HCT116 (cell line): ENCODE measurements at regions not wholly inside any gene's neighbourhood (a gene's known extent, or its start where the extent isn't known, plus 50 kb on each side); places are given as distances from the start of the nearest gene placed in this dataset.

Experiments used
- CEBPB ChIP-seq: IDR thresholded peaks from 2 replicates; pipeline ENCODE4 v1.6.1; 2012; ENCODE audit warnings: low read depth
- EZH2phosphoT487 ChIP-seq: fragments of 200-600 bp; IDR thresholded peaks from 2 replicates; pipeline ENCODE4 v1.6.1; 2018; ENCODE audit warnings: antibody characterized with exemption, borderline replicate concordance
- JUND ChIP-seq: IDR thresholded peaks from 2 replicates; pipeline ENCODE4 v1.6.1; 2012
- POLR2A ChIP-seq: IDR thresholded peaks from 2 replicates; pipeline ENCODE4 v1.7.0; 2011; ENCODE audit warnings: borderline replicate concordance; ENCODE audit not compliant: insufficient read depth, insufficient read length; ENCODE audit errors: extremely low read depth
- POLR2AphosphoS5 ChIP-seq: IDR thresholded peaks from 2 replicates; pipeline ENCODE4 v1.6.1; 2011; ENCODE audit warnings: mild to moderate bottlenecking, low read depth, low read length, moderate library complexity
- RAD21 ChIP-seq: IDR thresholded peaks from 2 replicates; pipeline ENCODE4 v1.6.1; 2012; ENCODE audit warnings: low read depth, mild to moderate bottlenecking
- SIN3A ChIP-seq: IDR thresholded peaks from 2 replicates; pipeline ENCODE4 v1.6.1; 2012; ENCODE audit warnings: low read depth
- TF ChIP-seq, protein P1 (sequence below), 3 experiments: fragments of 200-600 bp in 1 of 3; sonication (generic) in 1 of 3; IDR thresholded peaks in 2 of 3; conservative IDR thresholded peaks in 1 of 3; 2 replicates each; pipeline ENCODE4 v1.5.1; 2012 to 2017; ENCODE audit warnings: low read depth in 2 of 3, low read length in 2 of 3, antibody characterized with exemption in 1 of 3, borderline replicate concordance in 1 of 3, control low read depth in 1 of 3, mild to moderate bottlenecking in 1 of 3, mixed read lengths in 1 of 3, mixed run types in 1 of 3, moderate library complexity in 1 of 3; ENCODE audit not compliant: insufficient read depth in 1 of 3
- TF ChIP-seq, protein P2 (sequence below): IDR thresholded peaks from 2 replicates; pipeline ENCODE4 v1.6.1; 2012
- TF ChIP-seq, protein P3 (sequence below): IDR thresholded peaks from 2 replicates; pipeline ENCODE4 v1.6.1; 2012
- TF ChIP-seq, protein P4 (sequence below): IDR thresholded peaks from 2 replicates; pipeline ENCODE4 v1.6.1; 2012; ENCODE audit warnings: low read depth
- TF ChIP-seq, protein P5 (sequence below): IDR thresholded peaks from 2 replicates; pipeline ENCODE4 v1.6.1; 2011; ENCODE audit warnings: mild to moderate bottlenecking, low read length, moderate library complexity; ENCODE audit not compliant: insufficient replicate concordance; ENCODE audit errors: extremely low read depth

DNA sequence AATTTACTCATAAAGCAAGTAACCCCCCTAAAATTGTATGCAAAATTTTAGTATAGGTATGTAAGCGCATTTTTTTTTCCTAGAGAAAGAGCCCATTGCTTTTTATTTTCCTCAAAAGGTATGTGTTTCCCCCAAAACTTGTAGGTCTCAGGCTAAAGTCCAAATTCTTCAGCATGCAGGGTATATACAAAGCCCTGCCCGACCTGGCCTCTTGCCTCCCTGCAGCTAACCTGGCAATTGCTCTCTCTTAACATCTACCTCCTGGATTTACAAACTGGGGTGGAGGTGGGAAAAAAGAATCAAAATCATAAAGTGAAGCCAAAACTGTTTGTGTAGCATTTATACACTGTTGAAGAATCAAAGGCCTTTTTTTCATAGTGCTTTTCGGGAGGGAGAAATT is 107.8 kb downstream of the KCNRG start:
- no peak for TF ChIP-seq POLR2AphosphoS5
- TF ChIP-seq, protein P1, sequence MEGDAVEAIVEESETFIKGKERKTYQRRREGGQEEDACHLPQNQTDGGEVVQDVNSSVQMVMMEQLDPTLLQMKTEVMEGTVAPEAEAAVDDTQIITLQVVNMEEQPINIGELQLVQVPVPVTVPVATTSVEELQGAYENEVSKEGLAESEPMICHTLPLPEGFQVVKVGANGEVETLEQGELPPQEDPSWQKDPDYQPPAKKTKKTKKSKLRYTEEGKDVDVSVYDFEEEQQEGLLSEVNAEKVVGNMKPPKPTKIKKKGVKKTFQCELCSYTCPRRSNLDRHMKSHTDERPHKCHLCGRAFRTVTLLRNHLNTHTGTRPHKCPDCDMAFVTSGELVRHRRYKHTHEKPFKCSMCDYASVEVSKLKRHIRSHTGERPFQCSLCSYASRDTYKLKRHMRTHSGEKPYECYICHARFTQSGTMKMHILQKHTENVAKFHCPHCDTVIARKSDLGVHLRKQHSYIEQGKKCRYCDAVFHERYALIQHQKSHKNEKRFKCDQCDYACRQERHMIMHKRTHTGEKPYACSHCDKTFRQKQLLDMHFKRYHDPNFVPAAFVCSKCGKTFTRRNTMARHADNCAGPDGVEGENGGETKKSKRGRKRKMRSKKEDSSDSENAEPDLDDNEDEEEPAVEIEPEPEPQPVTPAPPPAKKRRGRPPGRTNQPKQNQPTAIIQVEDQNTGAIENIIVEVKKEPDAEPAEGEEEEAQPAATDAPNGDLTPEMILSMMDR (IDR thresholded peaks at IDR 0.05 in 2 of 3, conservative IDR thresholded peaks at IDR 0.05 in 1 of 3; ENCODE audit: borderline replicate concordance in 1 of 3, insufficient read depth in 1 of 3, low read depth in 2 of 3, low read length in 2 of 3) = no peak
- TF ChIP-seq EZH2phosphoT487 = no peak
- TF ChIP-seq CEBPB = no peak
- TF ChIP-seq, protein P2, sequence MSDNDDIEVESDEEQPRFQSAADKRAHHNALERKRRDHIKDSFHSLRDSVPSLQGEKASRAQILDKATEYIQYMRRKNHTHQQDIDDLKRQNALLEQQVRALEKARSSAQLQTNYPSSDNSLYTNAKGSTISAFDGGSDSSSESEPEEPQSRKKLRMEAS = no peak
- TF ChIP-seq JUND = no peak
- TF ChIP-seq, protein P3, sequence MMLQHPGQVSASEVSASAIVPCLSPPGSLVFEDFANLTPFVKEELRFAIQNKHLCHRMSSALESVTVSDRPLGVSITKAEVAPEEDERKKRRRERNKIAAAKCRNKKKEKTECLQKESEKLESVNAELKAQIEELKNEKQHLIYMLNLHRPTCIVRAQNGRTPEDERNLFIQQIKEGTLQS = no peak
- TF ChIP-seq, protein P4, sequence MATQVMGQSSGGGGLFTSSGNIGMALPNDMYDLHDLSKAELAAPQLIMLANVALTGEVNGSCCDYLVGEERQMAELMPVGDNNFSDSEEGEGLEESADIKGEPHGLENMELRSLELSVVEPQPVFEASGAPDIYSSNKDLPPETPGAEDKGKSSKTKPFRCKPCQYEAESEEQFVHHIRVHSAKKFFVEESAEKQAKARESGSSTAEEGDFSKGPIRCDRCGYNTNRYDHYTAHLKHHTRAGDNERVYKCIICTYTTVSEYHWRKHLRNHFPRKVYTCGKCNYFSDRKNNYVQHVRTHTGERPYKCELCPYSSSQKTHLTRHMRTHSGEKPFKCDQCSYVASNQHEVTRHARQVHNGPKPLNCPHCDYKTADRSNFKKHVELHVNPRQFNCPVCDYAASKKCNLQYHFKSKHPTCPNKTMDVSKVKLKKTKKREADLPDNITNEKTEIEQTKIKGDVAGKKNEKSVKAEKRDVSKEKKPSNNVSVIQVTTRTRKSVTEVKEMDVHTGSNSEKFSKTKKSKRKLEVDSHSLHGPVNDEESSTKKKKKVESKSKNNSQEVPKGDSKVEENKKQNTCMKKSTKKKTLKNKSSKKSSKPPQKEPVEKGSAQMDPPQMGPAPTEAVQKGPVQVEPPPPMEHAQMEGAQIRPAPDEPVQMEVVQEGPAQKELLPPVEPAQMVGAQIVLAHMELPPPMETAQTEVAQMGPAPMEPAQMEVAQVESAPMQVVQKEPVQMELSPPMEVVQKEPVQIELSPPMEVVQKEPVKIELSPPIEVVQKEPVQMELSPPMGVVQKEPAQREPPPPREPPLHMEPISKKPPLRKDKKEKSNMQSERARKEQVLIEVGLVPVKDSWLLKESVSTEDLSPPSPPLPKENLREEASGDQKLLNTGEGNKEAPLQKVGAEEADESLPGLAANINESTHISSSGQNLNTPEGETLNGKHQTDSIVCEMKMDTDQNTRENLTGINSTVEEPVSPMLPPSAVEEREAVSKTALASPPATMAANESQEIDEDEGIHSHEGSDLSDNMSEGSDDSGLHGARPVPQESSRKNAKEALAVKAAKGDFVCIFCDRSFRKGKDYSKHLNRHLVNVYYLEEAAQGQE = no peak
- no peak for TF ChIP-seq POLR2A
- TF ChIP-seq, protein P5, sequence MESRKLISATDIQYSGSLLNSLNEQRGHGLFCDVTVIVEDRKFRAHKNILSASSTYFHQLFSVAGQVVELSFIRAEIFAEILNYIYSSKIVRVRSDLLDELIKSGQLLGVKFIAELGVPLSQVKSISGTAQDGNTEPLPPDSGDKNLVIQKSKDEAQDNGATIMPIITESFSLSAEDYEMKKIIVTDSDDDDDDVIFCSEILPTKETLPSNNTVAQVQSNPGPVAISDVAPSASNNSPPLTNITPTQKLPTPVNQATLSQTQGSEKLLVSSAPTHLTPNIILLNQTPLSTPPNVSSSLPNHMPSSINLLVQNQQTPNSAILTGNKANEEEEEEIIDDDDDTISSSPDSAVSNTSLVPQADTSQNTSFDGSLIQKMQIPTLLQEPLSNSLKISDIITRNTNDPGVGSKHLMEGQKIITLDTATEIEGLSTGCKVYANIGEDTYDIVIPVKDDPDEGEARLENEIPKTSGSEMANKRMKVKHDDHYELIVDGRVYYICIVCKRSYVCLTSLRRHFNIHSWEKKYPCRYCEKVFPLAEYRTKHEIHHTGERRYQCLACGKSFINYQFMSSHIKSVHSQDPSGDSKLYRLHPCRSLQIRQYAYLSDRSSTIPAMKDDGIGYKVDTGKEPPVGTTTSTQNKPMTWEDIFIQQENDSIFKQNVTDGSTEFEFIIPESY = no peak
- TF ChIP-seq RAD21 = no peak
- TF ChIP-seq SIN3A = no peak
